Spleen (tissue), 11 donors: ENCODE measurements at regions not wholly inside any gene's neighbourhood (a gene's known extent, or its start where the extent isn't known, plus 50 kb on each side); places are given as distances from the start of the nearest gene placed in this dataset.

Experiments used
- DNase-seq: peaks from one replicate; pipeline ENCODE4 v3.0.0-alpha.2; 2020
- H3K27ac ChIP-seq, 8 donors: fragments of 200-600 bp; sonication (generic) in 7 of 8; 1 replicate in 4 of 8; 2 replicates in 4 of 8; pipeline versions ENCODE4 v1.5.0 to v1.8.0; 2016 to 2021; ENCODE audit warnings: inconsistent platforms in 4 of 8, mild to moderate bottlenecking in 4 of 8, moderate library complexity in 1 of 8
- H3K27me3 ChIP-seq, 7 donors: fragments of 200-600 bp; sonication (generic) in 6 of 7; replicated peaks in 1 of 7; 1 replicate in 4 of 7; 2 replicates in 3 of 7; pipeline versions ENCODE4 v1.5.0 to v1.8.0; 2016 to 2021; ENCODE audit warnings: inconsistent platforms in 3 of 7, mild to moderate bottlenecking in 1 of 7
- H3K36me3 ChIP-seq, 6 donors: fragments of 200-600 bp; sonication (generic) in 5 of 6; 1 replicate in 4 of 6; 2 replicates in 2 of 6; pipeline versions ENCODE4 v1.5.0 to v1.8.0; 2016 to 2021; ENCODE audit warnings: inconsistent platforms in 2 of 6
- H3K4me1 ChIP-seq, 6 donors: fragments of 200-600 bp; sonication (generic) in 5 of 6; 1 replicate in 3 of 6; 2 replicates in 3 of 6; pipeline versions ENCODE4 v1.5.0 to v1.8.0; 2016 to 2021; ENCODE audit warnings: inconsistent platforms in 3 of 6
- H3K4me3 ChIP-seq, 8 donors: fragments of 200-600 bp; sonication (generic) in 7 of 8; 1 replicate in 4 of 8; 2 replicates in 4 of 8; pipeline versions ENCODE4 v1.5.0 to v1.8.0; 2016 to 2021; ENCODE audit warnings: inconsistent platforms in 4 of 8, mild to moderate bottlenecking in 4 of 8, moderate library complexity in 2 of 8
- H3K9me3 ChIP-seq, 8 donors: fragments of 200-600 bp; sonication (generic) in 7 of 8; 1 replicate in 4 of 8; 2 replicates in 4 of 8; pipeline versions ENCODE4 v1.5.0 to v1.8.0; 2016 to 2021; ENCODE audit warnings: inconsistent platforms in 4 of 8
- CTCF ChIP-seq, 11 experiments: fragments of 200-600 bp in 7 of 11; fragments of 450-650 bp in 4 of 11; sonication (generic) in 4 of 11; IDR thresholded peaks in 8 of 11; conservative IDR thresholded peaks in 3 of 11; 1 replicate in 7 of 11; 2 replicates in 4 of 11; pipeline versions ENCODE4 v1.4.0 to v1.8.0; 2016 to 2021; ENCODE audit warnings: antibody characterized with exemption in 11 of 11, inconsistent platforms in 4 of 11, mild to moderate bottlenecking in 1 of 11
- POLR2A ChIP-seq, 3 donors: fragments of 450-650 bp; IDR thresholded peaks; one replicate each; pipeline ENCODE4 v1.5.1; 2017; ENCODE audit warnings: antibody characterized with exemption in 3 of 3, mild to moderate bottlenecking in 1 of 3
- POLR2AphosphoS5 ChIP-seq, 3 donors: sonication (generic); formaldehyde crosslinking; IDR thresholded peaks; one replicate each; pipeline ENCODE4 v1.5.1; 2017; ENCODE audit warnings: antibody characterized with exemption in 3 of 3
- WGBS, 5 donors: extraction: QIAGEN DNeasy Blood & Tissue Kit in 3 of 5; methylation state at CpG; one replicate each; pipeline versions ENCODE4 v1.1.5 to v1.1.7; 2013 to 2018; 5-methylcytosine and 5-hydroxymethylcytosine counted together
- intact Hi-C: fragments of 100-400 bp; cut with DNase I; formaldehyde crosslinking; loops from one replicate; pipeline ENCODE4 v1.15.0; 2023; ENCODE audit warnings: low total_unique reads
- donor health status: healthy with polysubstance abuse.
- donor health status: DM: no; HTN: no; CAD: no; lungs with moderate emphysema.
- donor health status: DM: no; HTN: no; CAD: no.
- donor health status: Bipolar disorder and iron deficiency.
- donor health status: healthy.
- donor health status: DM: no; HTN: no; CAD: no.
- donor health status: DM: yes; HTN: yes; CAD: no.

GRCh38 chr1:196160066-196160795 lies 448.0 kb downstream of the KCNT2 start:
- intact Hi-C loops: no loop called here
- no peaks in the 10 kb centered on the region for H3K27me3 ChIP-seq
- no peak for DNase-seq
- H3K36me3 ChIP-seq: no peaks in the 10 kb centered on the region
- H3K9me3 ChIP-seq: no peaks in the 10 kb centered on the region
- WGBS, 5 donors: 72 to 88% (median 77%) methylated on average over 5 of the region's 5 CpGs
- TF ChIP-seq CTCF (IDR thresholded peaks at IDR 0.05 in 8 of 11, conservative IDR thresholded peaks at IDR 0.05 in 3 of 11) (no peak), POLR2AphosphoS5 (IDR thresholded peaks at IDR 0.05) (no peak), POLR2A (IDR thresholded peaks at IDR 0.05) (no peak)
- no peak overlapping the region for H3K27ac ChIP-seq
- H3K4me1 ChIP-seq: no peaks in the 10 kb centered on the region
- no peak overlapping the region for H3K4me3 ChIP-seq

- TF ChIP-seq CTCF (IDR thresholded peaks at IDR 0.05 in 8 of 11, conservative IDR thresholded peaks at IDR 0.05 in 3 of 11): no peak
- no peak for TF ChIP-seq POLR2AphosphoS5 (IDR thresholded peaks at IDR 0.05)
- no peak for TF ChIP-seq POLR2A (IDR thresholded peaks at IDR 0.05)
- no peak overlapping the region for H3K27ac ChIP-seq
- H3K4me3 ChIP-seq: no peak overlapping the region
- intact Hi-C loops: no loop called here
- no peak for DNase-seq
- no peaks in the 10 kb centered on the region for H3K4me1 ChIP-seq
- 79 to 92% (median 89%) methylated on average over 2 of the region's 2 CpGs for WGBS, 5 donors
- H3K9me3 ChIP-seq: no peaks in the 10 kb centered on the region
- H3K36me3 ChIP-seq: no peaks in the 10 kb centered on the region
- no peaks in the 10 kb centered on the region for H3K27me3 ChIP-seq
Measured at GRCh38 chr1:196155586-196155985, 452.7 kb downstream of the KCNT2 start.

- Histone ChIP-seq H3K4me3 (no peak overlapping the region), H3K36me3 (no peaks in the 10 kb centered on the region), H3K4me1 (no peaks in the 10 kb centered on the region), H3K27ac (no peak overlapping the region), H3K27me3 (no peaks in the 10 kb centered on the region), H3K9me3 (no peaks in the 10 kb centered on the region)
- intact Hi-C loops: loop anchor here (5.0 kb wide), 1 partner anchor 504 kb away; no protein-coding TSS in a partner anchor
- DNase-seq: no peak
- 72 to 91% (median 77%) methylated on average over 5 of the region's 5 CpGs for WGBS, 5 donors
- no peak for TF ChIP-seq POLR2A (IDR thresholded peaks at IDR 0.05)
- TF ChIP-seq CTCF (IDR thresholded peaks at IDR 0.05 in 8 of 11, conservative IDR thresholded peaks at IDR 0.05 in 3 of 11): no peak
- TF ChIP-seq POLR2AphosphoS5 (IDR thresholded peaks at IDR 0.05): no peak
Measured at GRCh38 chr1:196152975-196153374, 455.3 kb downstream of the KCNT2 start.

- H3K27me3 ChIP-seq: no peaks in the 10 kb centered on the region
- H3K36me3 ChIP-seq: no peaks in the 10 kb centered on the region
- no peaks in the 10 kb centered on the region for H3K4me1 ChIP-seq
- H3K27ac ChIP-seq: no peak overlapping the region
- no peaks in the 10 kb centered on the region for H3K9me3 ChIP-seq
- intact Hi-C loops: loop anchor here (5.0 kb wide), 1 partner anchor 505 kb away; no protein-coding TSS in a partner anchor
- no peak overlapping the region for H3K4me3 ChIP-seq
- WGBS, 5 donors: 39 to 71% (median 63%) methylated on average over 3 of the region's 3 CpGs
- no peak for DNase-seq
- TF ChIP-seq POLR2AphosphoS5 (IDR thresholded peaks at IDR 0.05): no peak
- no peak for TF ChIP-seq CTCF (IDR thresholded peaks at IDR 0.05 in 8 of 11, conservative IDR thresholded peaks at IDR 0.05 in 3 of 11)
- TF ChIP-seq POLR2A (IDR thresholded peaks at IDR 0.05): no peak
Measured at GRCh38 chr1:196152086-196152485, 456.2 kb downstream of the KCNT2 start.
